Ramos (cell line): ENCODE measurements at regions not wholly inside any gene's neighbourhood (a gene's known extent, or its start where the extent isn't known, plus 50 kb on each side); places are given as distances from the start of the nearest gene placed in this dataset.
"Not testable (repeated sequence)": the region's sequence is repeated elsewhere in the genome, so short reads cannot be mapped to it uniquely, and the experiment has no call there.

Source experiments
- in situ Hi-C: fragments of 300-500 bp; cut with MboI; formaldehyde crosslinking; loops from one replicate; pipeline ENCODE4 v1.14.3; 2022; ENCODE audit warnings: low sequenced_read_pairs; ENCODE audit not compliant: unreplicated experiment

GRCh38 chr2:145543856-145544255, 1023.9 kb upstream of the ZEB2 start:
- in situ Hi-C loops = no loop called here

GRCh38 chr2:145543155-145543554, 1023.2 kb upstream of the ZEB2 start:
- in situ Hi-C loops = no loop called here

- in situ Hi-C loops = no loop called here
Measured at GRCh38 chr2:145541028-145541427, 1021.1 kb upstream of the ZEB2 start.

- in situ Hi-C loops = no loop called here
Measured at GRCh38 chr2:145538661-145539350, 1018.9 kb upstream of the ZEB2 start.

GRCh38 chr2:145530653-145531052, 1010.7 kb upstream of the ZEB2 start:
- in situ Hi-C loops = no loop called here

- in situ Hi-C loops = no loop called here
Measured at GRCh38 chr2:145524836-145525235, 1004.9 kb upstream of the ZEB2 start.

GRCh38 chr2:145524303-145524702, 1004.4 kb upstream of the ZEB2 start:
- in situ Hi-C loops = no loop called here

GRCh38 chr2:145519254-145519653, 999.3 kb upstream of the ZEB2 start:
- in situ Hi-C loops = not testable (repeated sequence)

GRCh38 chr2:145511946-145512345, 992.0 kb upstream of the ZEB2 start:
- in situ Hi-C loops = no loop called here

- in situ Hi-C loops = no loop called here
Measured at GRCh38 chr2:145503511-145503910, 983.6 kb upstream of the ZEB2 start.

GRCh38 chr2:145501920-145502319, 982.0 kb upstream of the ZEB2 start:
- in situ Hi-C loops = no loop called here

- in situ Hi-C loops = no loop called here
Measured at GRCh38 chr2:145495590-145495989, 975.7 kb upstream of the ZEB2 start.

GRCh38 chr2:145494441-145494840, 974.5 kb upstream of the ZEB2 start:
- in situ Hi-C loops = no loop called here

GRCh38 chr2:145488571-145488970, 968.7 kb upstream of the ZEB2 start:
- in situ Hi-C loops = no loop called here

- in situ Hi-C loops = no loop called here
Measured at GRCh38 chr2:145484448-145485097, 964.7 kb upstream of the ZEB2 start.

- in situ Hi-C loops = no loop called here
Measured at GRCh38 chr2:145483854-145484253, 963.9 kb upstream of the ZEB2 start.

- in situ Hi-C loops = no loop called here
Measured at GRCh38 chr2:145481334-145481922, 961.5 kb upstream of the ZEB2 start.

GRCh38 chr2:145464866-145465265, 944.9 kb upstream of the ZEB2 start:
- in situ Hi-C loops = no loop called here

- in situ Hi-C loops = no loop called here
Measured at GRCh38 chr2:145460112-145460511, 940.2 kb upstream of the ZEB2 start.

- in situ Hi-C loops = no loop called here
Measured at GRCh38 chr2:145431181-145431951, 911.4 kb upstream of the ZEB2 start.

GRCh38 chr2:145423809-145424208, 903.9 kb upstream of the ZEB2 start:
- in situ Hi-C loops = loop anchor here (25.0 kb wide), 1 partner anchor 737 kb away; no protein-coding TSS in a partner anchor
